GM12873 (cell line): ENCODE measurements at regions not wholly inside any gene's neighbourhood (a gene's known extent, or its start where the extent isn't known, plus 50 kb on each side); places are given as distances from the start of the nearest gene placed in this dataset.

Experiments
- CTCF ChIP-seq: IDR thresholded peaks from 2 replicates; pipeline ENCODE4 v1.5.1; 2012; ENCODE audit warnings: low read depth, mild to moderate bottlenecking, moderate library complexity, low read length, control low read depth; ENCODE audit not compliant: insufficient read depth; ENCODE audit errors: missing control alignments

- no peak for TF ChIP-seq CTCF
Observed at GRCh38 chr11:81987829-81988472, 745.7 kb downstream of the FAM181B start.

GRCh38 chr11:81986556-81987161 lies 747.0 kb downstream of the FAM181B start:
- TF ChIP-seq CTCF: no peak

- no peak for TF ChIP-seq CTCF
Observed at GRCh38 chr11:81979448-81979847, 754.2 kb downstream of the FAM181B start.

GRCh38 chr11:81975261-81975900 lies 758.3 kb downstream of the FAM181B start:
- TF ChIP-seq CTCF: no peak

- no peak for TF ChIP-seq CTCF
Observed at GRCh38 chr11:81970886-81971285, 762.8 kb downstream of the FAM181B start.

- no peak for TF ChIP-seq CTCF
Observed at GRCh38 chr11:81967242-81967641, 766.4 kb downstream of the FAM181B start.

- no peak for TF ChIP-seq CTCF
Observed at GRCh38 chr11:81966340-81966739, 767.3 kb downstream of the FAM181B start.
